NT2/D1 (cell line): ENCODE measurements at regions not wholly inside any gene's neighbourhood (a gene's known extent, or its start where the extent isn't known, plus 50 kb on each side); places are given as distances from the start of the nearest gene placed in this dataset.

ENCODE experiments used
- YY1 ChIP-seq: IDR thresholded peaks from 2 replicates; pipeline ENCODE4 v1.6.1; 2011; ENCODE audit not compliant: insufficient read length, insufficient read depth
- ZNF274 ChIP-seq: IDR thresholded peaks from 2 replicates; pipeline ENCODE4 v1.6.1; 2011; ENCODE audit warnings: mild to moderate bottlenecking, low read depth, low read length

- TF ChIP-seq ZNF274 (no peak), YY1 (no peak)
These were observed 160.4 kb upstream of the AGR3 start for GRCh38 chr7:17042211-17042610.
